ENCODE measurements at regions not wholly inside any gene's neighbourhood (a gene's known extent, or its start where the extent isn't known, plus 50 kb on each side); places are given as distances from the start of the nearest gene placed in this dataset.

DNA sequence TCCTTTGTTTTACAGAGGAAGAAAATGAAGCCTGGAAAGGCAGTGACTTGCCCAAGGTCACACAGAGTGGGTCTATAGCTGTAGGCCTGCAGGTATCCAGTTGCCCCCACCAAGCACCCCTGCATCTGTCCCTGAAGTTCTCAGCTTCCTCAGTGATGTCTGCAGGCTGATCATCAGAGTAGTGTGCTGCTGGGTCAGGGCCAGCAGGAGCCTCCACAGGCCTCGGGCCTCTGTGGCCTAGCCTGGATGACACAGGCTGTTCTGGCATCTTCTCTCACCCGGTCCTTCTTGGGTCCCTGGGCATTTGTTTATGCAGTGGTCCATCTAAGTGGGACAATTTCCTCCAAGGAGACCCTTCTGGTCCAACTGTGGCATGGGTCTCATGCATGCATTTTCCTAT lies 74.8 kb upstream of the E2F8 start:
- ATAC-seq: no peak
- TF ChIP-seq, protein P1, sequence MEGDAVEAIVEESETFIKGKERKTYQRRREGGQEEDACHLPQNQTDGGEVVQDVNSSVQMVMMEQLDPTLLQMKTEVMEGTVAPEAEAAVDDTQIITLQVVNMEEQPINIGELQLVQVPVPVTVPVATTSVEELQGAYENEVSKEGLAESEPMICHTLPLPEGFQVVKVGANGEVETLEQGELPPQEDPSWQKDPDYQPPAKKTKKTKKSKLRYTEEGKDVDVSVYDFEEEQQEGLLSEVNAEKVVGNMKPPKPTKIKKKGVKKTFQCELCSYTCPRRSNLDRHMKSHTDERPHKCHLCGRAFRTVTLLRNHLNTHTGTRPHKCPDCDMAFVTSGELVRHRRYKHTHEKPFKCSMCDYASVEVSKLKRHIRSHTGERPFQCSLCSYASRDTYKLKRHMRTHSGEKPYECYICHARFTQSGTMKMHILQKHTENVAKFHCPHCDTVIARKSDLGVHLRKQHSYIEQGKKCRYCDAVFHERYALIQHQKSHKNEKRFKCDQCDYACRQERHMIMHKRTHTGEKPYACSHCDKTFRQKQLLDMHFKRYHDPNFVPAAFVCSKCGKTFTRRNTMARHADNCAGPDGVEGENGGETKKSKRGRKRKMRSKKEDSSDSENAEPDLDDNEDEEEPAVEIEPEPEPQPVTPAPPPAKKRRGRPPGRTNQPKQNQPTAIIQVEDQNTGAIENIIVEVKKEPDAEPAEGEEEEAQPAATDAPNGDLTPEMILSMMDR (IDR thresholded peaks at IDR 0.05): no peak
- peak in 1 of 4 donors; percentile 28 for DNase-seq
- Histone ChIP-seq H3K9me3 (no peaks in the 10 kb centered on the region), H3K4me1 (peaks cover 0 to 3% of the 10 kb centered on the region in 2 donors), H3K36me3 (no peaks in the 10 kb centered on the region), H3K27ac (no peak overlapping the region), H3K4me3 (no peak overlapping the region), H3K27me3 (no peaks in the 10 kb centered on the region)
- intact Hi-C loops (cut with DNase I): no loop called here

DNA sequence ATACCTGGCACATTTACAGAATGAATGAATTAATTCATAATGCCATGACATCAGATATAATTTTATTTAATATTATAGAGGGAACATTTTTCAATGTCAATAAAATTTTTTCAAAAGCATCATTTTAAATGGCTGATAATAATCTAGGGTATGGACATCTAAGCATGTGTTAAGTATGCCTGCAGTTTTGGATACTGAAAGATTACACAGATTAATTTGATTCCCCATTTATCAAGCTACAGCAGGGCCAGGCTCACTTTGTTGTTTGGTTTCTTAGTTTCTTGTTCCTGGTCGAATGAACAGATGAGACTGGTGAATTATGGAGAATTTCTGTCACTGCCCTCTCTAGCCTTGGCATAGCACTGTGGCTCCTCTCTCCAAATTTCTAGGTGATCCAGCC lies 72.4 kb upstream of the E2F8 start:
- no peak overlapping the region for H3K4me3 ChIP-seq
- no peaks in the 10 kb centered on the region for H3K36me3 ChIP-seq
- H3K4me1 ChIP-seq: peaks cover 0 to 3% of the 10 kb centered on the region in 2 donors
- ATAC-seq: no peak
- intact Hi-C loops (cut with DNase I): loop anchor here in 1 of 2 donors (5.0 kb wide), 1 partner anchor 239 kb away; no protein-coding TSS in a partner anchor
- no peak for DNase-seq
- H3K27ac ChIP-seq: no peak overlapping the region
- H3K27me3 ChIP-seq: no peaks in the 10 kb centered on the region
- TF ChIP-seq, protein P1 (IDR thresholded peaks at IDR 0.05): no peak
- H3K9me3 ChIP-seq: no peaks in the 10 kb centered on the region

DNA sequence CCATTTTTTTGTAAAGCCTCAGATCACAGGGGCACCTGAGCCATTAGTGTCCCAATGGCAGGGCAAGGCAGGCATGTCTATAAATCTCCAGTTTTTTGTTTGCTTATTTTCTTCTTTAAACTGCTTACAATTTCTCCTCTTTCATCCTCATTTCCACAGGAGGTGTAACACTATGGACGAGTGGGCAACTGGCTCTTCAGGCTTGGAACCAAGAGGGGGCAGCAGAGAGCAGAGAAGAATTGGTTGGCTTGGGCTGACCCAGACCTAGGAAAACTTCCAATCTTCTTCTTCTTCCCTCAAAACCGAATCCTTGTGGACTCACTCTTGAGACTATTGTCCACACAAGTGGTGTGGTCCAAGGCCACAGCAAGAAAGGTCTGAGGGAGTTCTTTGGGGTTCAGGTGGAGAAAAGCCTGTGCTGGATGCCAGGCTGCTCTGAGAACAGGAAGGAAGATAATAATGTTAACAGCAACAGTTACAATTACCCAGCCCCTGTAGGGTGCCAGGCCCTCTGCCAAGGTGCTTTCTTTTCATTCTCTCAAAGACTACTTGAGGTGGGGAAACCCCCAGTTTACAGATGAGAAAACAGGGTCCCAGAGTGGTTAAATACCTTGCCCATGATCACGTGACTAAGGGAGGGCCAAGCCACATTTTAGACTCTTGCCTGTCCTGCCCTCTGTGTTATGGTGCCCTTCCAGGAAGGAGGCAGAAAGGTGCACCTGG lies 70.7 kb upstream of the E2F8 start:
- intact Hi-C loops (cut with DNase I): loop anchor here in 1 of 2 donors (5.0 kb wide), 1 partner anchor 241 kb away; no protein-coding TSS in a partner anchor

DNA sequence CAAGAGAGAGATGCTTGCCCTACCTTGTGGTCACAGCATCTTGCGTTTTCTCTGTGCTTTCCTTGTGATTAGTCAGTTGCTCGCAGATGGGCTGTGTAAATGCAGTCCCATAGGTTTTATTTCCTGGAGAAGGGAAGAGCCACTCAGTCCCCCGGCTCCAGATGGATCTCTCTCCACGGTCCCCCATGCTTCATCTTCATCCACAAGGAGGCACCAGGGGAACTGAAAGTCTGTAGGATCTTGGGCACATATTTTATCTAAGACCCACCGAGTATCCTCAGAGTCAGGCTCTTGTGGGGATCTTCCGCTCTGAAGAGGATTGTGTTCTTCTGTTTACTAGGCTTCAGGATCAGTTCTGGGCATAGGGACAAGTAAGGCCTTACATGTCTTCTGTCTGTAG lies 66.8 kb upstream of the E2F8 start:
- Histone ChIP-seq H3K27ac (no peak overlapping the region), H3K4me1 (peaks cover 0 to 3% of the 10 kb centered on the region in 2 donors), H3K9me3 (no peaks in the 10 kb centered on the region), H3K27me3 (no peaks in the 10 kb centered on the region), H3K36me3 (no peaks in the 10 kb centered on the region), H3K4me3 (no peak overlapping the region)
- DNase-seq: no peak
- intact Hi-C loops (cut with DNase I): no loop called here
- TF ChIP-seq, protein P1 (IDR thresholded peaks at IDR 0.05): no peak
- no peak for ATAC-seq

More for the DNA sequence above, 70.7 kb upstream of the E2F8 start:
- Histone ChIP-seq H3K36me3 (no peaks in the 10 kb centered on the region), H3K4me1 (peaks cover 0 to 3% of the 10 kb centered on the region in 2 donors), H3K9me3 (no peaks in the 10 kb centered on the region), H3K27ac (no peak overlapping the region), H3K27me3 (no peaks in the 10 kb centered on the region), H3K4me3 (no peak overlapping the region)
- ATAC-seq: peak; percentile 96
- TF ChIP-seq, protein P1 (IDR thresholded peaks at IDR 0.05): peak; percentile 76 to 77
- peak in 2 of 4 donors; percentile 47 to 64 for DNase-seq

DNA sequence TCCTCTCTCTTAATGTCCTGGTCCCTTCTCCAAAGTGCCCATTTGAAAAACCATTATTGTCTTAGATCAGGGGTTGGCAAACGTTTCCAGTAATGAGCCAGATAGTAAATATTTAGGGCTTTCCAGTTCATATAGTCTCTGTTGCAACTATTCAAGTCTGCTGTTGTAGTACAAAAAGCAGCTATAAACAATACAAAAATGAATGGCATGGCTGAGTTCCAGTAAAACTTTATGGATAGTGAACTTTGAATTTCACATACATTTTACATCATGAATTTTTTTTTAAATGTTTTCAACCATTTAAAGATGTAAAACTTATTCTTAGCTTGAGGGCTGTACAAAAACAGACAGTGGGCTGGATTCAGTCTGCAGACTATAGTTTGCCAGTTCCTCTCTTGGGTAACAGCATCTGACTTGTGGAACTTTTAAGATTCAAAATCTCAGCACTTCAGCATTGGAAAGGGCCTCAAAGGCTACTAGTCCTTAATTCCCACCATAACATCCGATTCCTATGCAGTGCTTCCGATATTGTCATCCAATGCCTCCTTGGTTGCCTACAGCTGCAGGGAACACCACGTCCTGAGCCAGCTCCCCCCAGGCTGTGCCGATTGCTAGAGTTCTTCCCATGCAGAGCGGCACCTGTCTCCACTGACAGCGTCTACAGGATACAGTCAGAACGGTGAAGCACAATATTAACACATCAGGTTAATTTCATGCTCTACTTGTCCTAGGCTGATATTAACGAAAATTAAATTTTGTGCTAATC lies 65.6 kb upstream of the E2F8 start:
- Histone ChIP-seq H3K27ac (no peak overlapping the region), H3K27me3 (no peaks in the 10 kb centered on the region), H3K4me3 (no peak overlapping the region), H3K36me3 (no peaks in the 10 kb centered on the region), H3K9me3 (no peaks in the 10 kb centered on the region), H3K4me1 (no peaks in the 10 kb centered on the region)
- ATAC-seq: no peak
- TF ChIP-seq, protein P1 (IDR thresholded peaks at IDR 0.05): no peak
- peak in 1 of 4 donors; percentile 26 for DNase-seq
- intact Hi-C loops (cut with DNase I): no loop called here

Measured in left lung (tissue), 4 donors.